T-cell (primary cell): ENCODE measurements at regions not wholly inside any gene's neighbourhood (a gene's known extent, or its start where the extent isn't known, plus 50 kb on each side); places are given as distances from the start of the nearest gene placed in this dataset.

ENCODE experiments used
- ATAC-seq, 4 experiments: fragments of 200-7000 bp in 3 of 4; fragments of 150-1000 bp in 1 of 4; cut with Tn5 transposase; replicated peaks in 1 of 4; 1 replicate in 3 of 4; 2 replicates in 1 of 4; pipeline ENCODE4 v1.10.0; 2021; ENCODE audit warnings: moderate library complexity in 3 of 4, mild to moderate bottlenecking in 2 of 4, moderate number of reproducible peaks in 1 of 4
- CTCF ChIA-PET, 2 donors: fragments of 300-600 bp; sonication (Branson Sonifier 250); formaldehyde crosslinking; loops; one replicate each; lab custom pipeline; 2022; ENCODE audit warnings: antibody characterized with exemption in 2 of 2; lab: Charles Lee
- POLR2A ChIA-PET, 2 donors: fragments of 300-600 bp; sonication (Branson Sonifier 250); formaldehyde crosslinking; loops; one replicate each; lab custom pipeline; 2022; ENCODE audit warnings: antibody characterized with exemption in 2 of 2; lab: Charles Lee
- DNase-seq, 35 experiments: peaks; one replicate each; pipeline versions ENCODE4 v3.0.0 to v3.0.0-alpha.2; 2013 to 2023
- H3K27ac ChIP-seq: one replicate; pipeline ENCODE4 v1.5.1; 2013; ENCODE audit warnings: low read length
- H3K27me3 ChIP-seq, 2 experiments: replicated peaks in 1 of 2; 1 replicate in 1 of 2; 2 replicates in 1 of 2; pipeline versions ENCODE4 v1.6.1 to v1.7.0; 2013; ENCODE audit warnings: low read length in 1 of 2, mixed read lengths in 1 of 2; ENCODE audit not compliant: control insufficient read depth in 2 of 2, insufficient read depth in 2 of 2; ENCODE audit errors: extremely low read depth in 1 of 2
- H3K36me3 ChIP-seq, 2 donors: 1 replicate in 1 of 2; 2 replicates in 1 of 2; pipeline versions ENCODE4 v1.6.1 to v1.7.0; 2013; ENCODE audit warnings: low read length in 1 of 2; ENCODE audit not compliant: control insufficient read depth in 2 of 2, insufficient read depth in 1 of 2; ENCODE audit errors: extremely low read depth in 1 of 2
- H3K4me1 ChIP-seq, 2 experiments: 1 replicate in 1 of 2; 2 replicates in 1 of 2; pipeline versions ENCODE4 v1.6.1 to v1.7.0; 2013; ENCODE audit warnings: low read length in 2 of 2, mixed read lengths in 1 of 2; ENCODE audit not compliant: insufficient read depth in 2 of 2, control insufficient read depth in 1 of 2; ENCODE audit errors: extremely low read depth in 1 of 2
- H3K4me3 ChIP-seq, 2 donors: 1 replicate in 1 of 2; 2 replicates in 1 of 2; pipeline versions ENCODE4 v1.5.1 to v1.7.0; 2013; ENCODE audit warnings: mild to moderate bottlenecking in 2 of 2, low read length in 1 of 2, moderate library complexity in 1 of 2; ENCODE audit not compliant: control insufficient read depth in 1 of 2; ENCODE audit errors: extremely low read depth in 1 of 2
- H3K9me3 ChIP-seq: 2 replicates; pipeline ENCODE4 v1.7.0; 2013
- H3K27ac Mint-ChIP-seq, 2 donors: one replicate each; pipeline ENCODE4 v1.8.0; 2020 to 2021; ENCODE audit warnings: mild to moderate bottlenecking in 2 of 2, mixed read lengths in 2 of 2
- H3K27me3 Mint-ChIP-seq, 2 donors: one replicate each; pipeline ENCODE4 v1.8.0; 2021 to 2022; ENCODE audit warnings: mixed read lengths in 2 of 2
- H3K36me3 Mint-ChIP-seq: one replicate; pipeline ENCODE4 v1.8.0; 2021; ENCODE audit warnings: mixed read lengths
- H3K4me1 Mint-ChIP-seq, 3 donors: one replicate each; pipeline ENCODE4 v1.8.0; 2020 to 2022; ENCODE audit warnings: mixed read lengths in 3 of 3, mild to moderate bottlenecking in 1 of 3
- H3K4me3 Mint-ChIP-seq, 3 donors: one replicate each; pipeline ENCODE4 v1.8.0; 2020 to 2022; ENCODE audit warnings: mild to moderate bottlenecking in 3 of 3, mixed read lengths in 3 of 3, moderate library complexity in 3 of 3
- H3K9me3 Mint-ChIP-seq, 3 donors: one replicate each; pipeline ENCODE4 v1.8.0; 2020 to 2022; ENCODE audit warnings: mixed read lengths in 3 of 3
- WGBS: methylation state at CpG from one replicate; pipeline ENCODE4 v1.1.5; 2013; ENCODE audit warnings: missing lambda C conversion rate; ENCODE audit not compliant: insufficient coverage; 5-methylcytosine and 5-hydroxymethylcytosine counted together

DNA sequence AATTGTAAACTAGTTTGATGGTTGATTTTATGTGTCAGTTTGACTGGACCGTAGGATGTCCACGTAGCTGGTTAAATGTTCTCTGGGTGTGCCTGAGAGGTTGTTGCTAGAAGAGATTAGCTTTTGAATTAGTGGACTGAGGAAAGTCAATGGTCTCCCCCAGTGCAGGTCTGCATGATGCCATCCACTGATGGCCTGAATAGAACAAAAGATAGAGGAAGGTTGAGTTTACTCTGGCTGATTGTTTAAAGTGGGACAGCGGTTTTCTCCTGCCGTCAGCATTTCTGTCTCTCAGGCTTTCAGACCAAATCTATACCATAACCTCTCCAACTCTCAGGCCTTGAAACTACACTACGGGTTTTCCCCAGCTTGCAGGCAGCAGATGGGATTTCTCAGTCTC lies 899.2 kb upstream of the WWC1 start:
- no peaks in the 10 kb centered on the region for H3K36me3 ChIP-seq
- Mint-ChIP-seq H3K4me1 (no peaks in the 10 kb centered on the region), H3K9me3 (peaks cover 12 to 35% (median 21%) of the 10 kb centered on the region in 3 donors), H3K27ac (no peak overlapping the region), H3K27me3 (no peaks in the 10 kb centered on the region), H3K4me3 (no peak overlapping the region), H3K36me3 (no peaks in the 10 kb centered on the region)
- ChIA-PET POLR2A (no interaction called here), CTCF (no interaction called here)
- no peak for DNase-seq
- no peaks in the 10 kb centered on the region for H3K9me3 ChIP-seq
- no peaks in the 10 kb centered on the region for H3K4me1 ChIP-seq
- no peak for ATAC-seq
- no peaks in the 10 kb centered on the region for H3K27me3 ChIP-seq
- 89% methylated on average over 2 of the region's 5 CpGs for WGBS
- H3K4me3 ChIP-seq, result no peak overlapping the region
- H3K27ac ChIP-seq, result no peak overlapping the region

DNA sequence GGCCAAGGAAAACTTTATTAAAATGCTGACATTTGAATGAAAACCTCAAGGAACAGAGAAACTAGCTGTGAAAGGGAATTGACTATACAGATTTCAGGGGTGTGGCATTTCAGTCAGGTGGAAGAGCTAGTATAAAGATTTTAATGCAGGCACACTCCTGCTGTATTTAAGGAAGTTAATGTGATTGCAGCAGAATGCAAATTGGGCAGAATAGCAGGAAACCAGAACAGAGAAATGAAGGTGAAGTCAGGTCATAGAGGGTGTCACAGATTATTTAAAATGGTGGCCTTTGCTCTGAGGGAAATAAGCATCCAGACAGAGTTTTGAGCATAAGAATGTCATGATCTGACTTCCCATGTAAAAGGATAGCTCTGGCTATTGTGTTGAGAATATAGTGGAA lies 898.1 kb upstream of the WWC1 start:
- Mint-ChIP-seq H3K27ac (no peak overlapping the region), H3K4me1 (no peaks in the 10 kb centered on the region), H3K36me3 (no peaks in the 10 kb centered on the region), H3K4me3 (no peak overlapping the region), H3K9me3 (peaks cover 12 to 31% (median 14%) of the 10 kb centered on the region in 3 donors), H3K27me3 (no peaks in the 10 kb centered on the region)
- ChIA-PET CTCF (no interaction called here), POLR2A (no interaction called here)
- H3K27me3 ChIP-seq, result no peaks in the 10 kb centered on the region
- H3K4me1 ChIP-seq, result no peaks in the 10 kb centered on the region
- no peaks in the 10 kb centered on the region for H3K36me3 ChIP-seq
- H3K9me3 ChIP-seq, result no peaks in the 10 kb centered on the region
- H3K27ac ChIP-seq, result no peak overlapping the region
- DNase-seq (no peak), ATAC-seq (no peak)
- H3K4me3 ChIP-seq, result no peak overlapping the region

DNA sequence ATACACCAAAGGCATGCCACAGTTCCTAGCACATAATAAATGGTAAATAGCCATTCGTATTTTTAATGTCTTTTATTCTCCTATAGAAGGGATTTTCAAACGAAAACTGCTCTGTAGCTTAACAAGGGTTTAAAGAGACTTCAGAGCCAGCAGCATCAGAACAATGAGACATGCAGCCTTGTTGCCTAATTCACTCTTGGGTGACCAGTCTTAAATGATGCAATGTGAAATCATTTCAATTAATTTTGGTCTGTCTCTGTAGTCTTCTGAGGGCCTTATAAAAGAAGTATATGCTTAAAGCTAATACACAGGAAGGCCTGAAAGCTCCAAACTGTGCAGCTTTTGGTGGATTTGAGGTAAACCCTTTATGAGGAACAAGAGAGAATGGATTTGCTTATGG lies 888.8 kb upstream of the WWC1 start:
- no peaks in the 10 kb centered on the region for H3K9me3 ChIP-seq
- H3K9me3 Mint-ChIP-seq, result peaks cover 10 to 23% (median 12%) of the 10 kb centered on the region in 3 donors
- no peak for ATAC-seq
- no peaks in the 10 kb centered on the region for H3K4me1 Mint-ChIP-seq
- no peak overlapping the region for H3K27ac Mint-ChIP-seq
- WGBS, result no CpG with 5 or more reads among the region's 2 CpGs
- ChIA-PET CTCF (no interaction called here), POLR2A (no interaction called here)
- no peaks in the 10 kb centered on the region for H3K27me3 ChIP-seq
- H3K4me3 Mint-ChIP-seq, result no peak overlapping the region
- no peaks in the 10 kb centered on the region for H3K36me3 ChIP-seq
- no peak overlapping the region for H3K4me3 ChIP-seq
- H3K27ac ChIP-seq, result no peak overlapping the region
- DNase-seq, result no peak
- no peaks in the 10 kb centered on the region for H3K27me3 Mint-ChIP-seq
- no peaks in the 10 kb centered on the region for H3K4me1 ChIP-seq
- no peaks in the 10 kb centered on the region for H3K36me3 Mint-ChIP-seq

DNA sequence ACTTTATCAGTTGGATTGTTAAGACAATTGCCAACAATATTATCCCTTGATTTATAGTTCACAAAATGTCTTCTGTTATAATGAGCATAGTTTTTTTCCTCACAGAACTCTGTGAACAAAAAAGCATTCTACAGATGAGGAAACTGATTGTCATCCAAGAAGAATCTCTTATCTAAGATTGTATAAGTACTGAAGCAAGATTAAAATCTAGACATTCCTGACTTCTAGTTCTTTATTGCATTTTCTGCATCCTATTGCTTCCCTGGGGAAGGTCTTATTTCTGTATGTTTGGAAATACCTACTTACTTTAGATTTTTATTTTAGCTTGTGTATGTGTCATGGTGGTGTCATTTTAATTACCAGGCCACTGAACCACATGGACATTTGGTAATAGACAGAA lies 884.9 kb upstream of the WWC1 start:
- Histone ChIP-seq H3K27ac (no peak overlapping the region), H3K9me3 (no peaks in the 10 kb centered on the region), H3K27me3 (no peaks in the 10 kb centered on the region), H3K36me3 (no peaks in the 10 kb centered on the region), H3K4me1 (no peaks in the 10 kb centered on the region), H3K4me3 (no peak overlapping the region)
- Mint-ChIP-seq H3K27ac (no peak overlapping the region), H3K36me3 (no peaks in the 10 kb centered on the region), H3K9me3 (peaks cover 4 to 12% (median 12%) of the 10 kb centered on the region in 3 donors), H3K4me1 (no peaks in the 10 kb centered on the region), H3K27me3 (no peaks in the 10 kb centered on the region), H3K4me3 (no peak overlapping the region)
- POLR2A ChIA-PET, result no interaction called here
- DNase-seq (no peak), ATAC-seq (no peak)
- CTCF ChIA-PET, result no interaction called here

DNA sequence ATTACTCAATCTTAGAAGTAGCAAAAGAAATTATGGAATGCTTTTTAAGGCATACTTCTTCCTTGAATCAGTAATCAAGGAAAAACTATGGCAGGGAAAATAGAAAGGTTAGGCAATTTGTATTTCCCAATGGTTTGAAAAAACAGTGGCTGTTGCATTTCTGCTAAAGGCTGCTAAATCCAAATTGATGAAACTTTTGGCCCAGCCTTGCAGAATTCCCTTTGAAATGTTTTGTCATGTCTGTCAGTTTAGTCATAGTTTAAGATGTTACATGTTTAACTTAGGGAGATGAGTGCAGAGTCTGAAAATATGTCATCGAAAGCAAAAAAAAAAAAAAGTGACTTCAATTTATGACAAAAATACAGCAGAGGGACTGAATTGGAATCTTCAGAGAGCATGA lies 878.9 kb upstream of the WWC1 start:
- no peaks in the 10 kb centered on the region for H3K4me1 Mint-ChIP-seq
- CTCF ChIA-PET, result no interaction called here
- H3K27ac Mint-ChIP-seq, result no peak overlapping the region

DNA sequence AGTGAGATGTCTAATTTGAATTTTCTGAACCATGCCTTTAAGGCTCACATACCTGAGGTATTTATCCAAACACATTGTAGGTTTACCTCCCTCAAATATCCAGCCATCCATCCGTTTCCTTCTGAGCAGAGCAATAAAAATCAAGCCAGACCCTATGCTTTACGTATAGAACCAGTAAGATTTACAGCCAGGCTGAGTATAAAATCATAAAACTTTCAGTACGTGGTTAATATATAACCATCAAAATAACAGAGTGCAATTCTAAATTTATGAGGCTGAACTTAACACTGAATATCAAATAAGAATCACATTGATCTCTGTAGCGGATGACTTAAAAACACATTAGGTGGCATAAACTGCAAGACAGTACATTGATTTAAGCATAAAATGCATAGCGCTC lies 877.9 kb upstream of the WWC1 start:
- no peak overlapping the region for H3K27ac ChIP-seq
- H3K27me3 Mint-ChIP-seq, result no peaks in the 10 kb centered on the region
- H3K9me3 Mint-ChIP-seq, result peaks cover 5 to 17% (median 7%) of the 10 kb centered on the region in 3 donors
- no peaks in the 10 kb centered on the region for H3K9me3 ChIP-seq
- no peaks in the 10 kb centered on the region for H3K4me1 ChIP-seq
- H3K4me3 ChIP-seq, result no peak overlapping the region
- DNase-seq (no peak), ATAC-seq (no peak)
- H3K27ac Mint-ChIP-seq, result no peak overlapping the region
- H3K36me3 ChIP-seq, result no peaks in the 10 kb centered on the region
- no peaks in the 10 kb centered on the region for H3K36me3 Mint-ChIP-seq
- no peaks in the 10 kb centered on the region for H3K4me1 Mint-ChIP-seq
- no peak overlapping the region for H3K4me3 Mint-ChIP-seq
- POLR2A ChIA-PET, result no interaction called here
- CTCF ChIA-PET, result no interaction called here
- no peaks in the 10 kb centered on the region for H3K27me3 ChIP-seq
- WGBS, result 67% methylated on average over 1 of the region's 5 CpGs

More for the DNA sequence above, 878.9 kb upstream of the WWC1 start:
- no peaks in the 10 kb centered on the region for H3K36me3 ChIP-seq
- H3K4me1 ChIP-seq, result no peaks in the 10 kb centered on the region
- ATAC-seq, result no peak
- H3K36me3 Mint-ChIP-seq, result no peaks in the 10 kb centered on the region
- no peaks in the 10 kb centered on the region for H3K27me3 Mint-ChIP-seq
- no peaks in the 10 kb centered on the region for H3K27me3 ChIP-seq
- no CpG with 5 or more reads among the region's 1 CpG for WGBS
- DNase-seq, result no peak
- no peak overlapping the region for H3K4me3 Mint-ChIP-seq
- H3K27ac ChIP-seq, result no peak overlapping the region
- no peaks in the 10 kb centered on the region for H3K9me3 ChIP-seq
- POLR2A ChIA-PET, result no interaction called here
- peaks cover 5 to 17% (median 7%) of the 10 kb centered on the region in 3 donors for H3K9me3 Mint-ChIP-seq
- no peak overlapping the region for H3K4me3 ChIP-seq

DNA sequence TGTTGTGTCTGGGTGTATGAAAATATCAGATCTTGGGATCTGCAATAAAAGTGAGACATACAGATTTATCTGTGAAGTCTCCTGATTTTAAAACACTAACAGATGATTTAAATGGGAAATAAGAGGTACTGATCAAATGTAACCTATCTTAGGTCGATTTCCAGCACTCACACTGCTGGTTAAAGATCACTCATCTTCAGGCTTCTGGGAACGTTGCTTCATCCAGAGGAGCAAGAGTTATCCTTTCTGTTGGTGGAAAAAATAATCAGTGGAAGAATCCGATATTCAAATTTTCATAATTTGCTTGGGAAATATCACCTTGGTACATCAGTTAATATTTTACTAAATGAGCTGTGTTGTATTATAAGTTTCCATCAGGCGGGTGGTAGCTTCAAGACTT lies 876.8 kb upstream of the WWC1 start:
- Mint-ChIP-seq H3K4me3 (no peak overlapping the region), H3K9me3 (peaks cover 5 to 17% (median 7%) of the 10 kb centered on the region in 3 donors), H3K27me3 (no peaks in the 10 kb centered on the region), H3K4me1 (no peaks in the 10 kb centered on the region), H3K36me3 (no peaks in the 10 kb centered on the region), H3K27ac (no peak overlapping the region)
- DNase-seq, result no peak
- ChIA-PET CTCF (no interaction called here), POLR2A (no interaction called here)
- Histone ChIP-seq H3K9me3 (no peaks in the 10 kb centered on the region), H3K4me1 (no peaks in the 10 kb centered on the region), H3K27me3 (no peaks in the 10 kb centered on the region), H3K27ac (no peak overlapping the region), H3K36me3 (no peaks in the 10 kb centered on the region), H3K4me3 (no peak overlapping the region)
- no peak for ATAC-seq
- WGBS, result no CpG with 5 or more reads among the region's 4 CpGs
